GM23338 (cell line): ENCODE measurements at regions not wholly inside any gene's neighbourhood (a gene's known extent, or its start where the extent isn't known, plus 50 kb on each side); places are given as distances from the start of the nearest gene placed in this dataset.

ENCODE experiments used
- CTCF ChIP-seq, 2 experiments: fragments of 200-600 bp in 1 of 2; sonication (generic) in 1 of 2; conservative IDR thresholded peaks; 2 replicates each; pipeline versions ENCODE4 v1.5.1 to v1.6.1; 2016 to 2017; ENCODE audit warnings: antibody characterized with exemption in 2 of 2, low read depth in 2 of 2, mild to moderate bottlenecking in 2 of 2, moderate library complexity in 1 of 2
- JUNB ChIP-seq: IDR thresholded peaks from one replicate; pipeline ENCODE4 v1.6.1; 2016; ENCODE audit warnings: antibody characterized with exemption; ENCODE audit not compliant: unreplicated experiment
- REST ChIP-seq: IDR thresholded peaks from one replicate; pipeline ENCODE4 v1.6.1; 2018; ENCODE audit warnings: antibody characterized with exemption; ENCODE audit not compliant: unreplicated experiment
- ZNF331 ChIP-seq: fragments of 250-450 bp; sonication (Bioruptor Pico); IDR thresholded peaks from 2 replicates; pipeline ENCODE4 v1.5.0; 2020; ENCODE audit warnings: low read depth, mild to moderate bottlenecking, moderate library complexity
- ZNF462 ChIP-seq: fragments of 250-450 bp; sonication (Bioruptor Pico); IDR thresholded peaks from 2 replicates; pipeline ENCODE4 v1.5.0; 2020; ENCODE audit warnings: mild to moderate bottlenecking, moderate library complexity

- TF ChIP-seq ZNF462 (CRISPR knock-in tag) (no peak), CTCF (conservative IDR thresholded peaks at IDR 0.05; ENCODE audit: low read depth in 2 of 2) (no peak), ZNF331 (CRISPR knock-in tag) (no peak), REST (no peak), JUNB (no peak)
Observed at GRCh38 chr21:35509001-35509704, 460.1 kb upstream of the RUNX1 start (continued).
